ENCODE measurements at regions not wholly inside any gene's neighbourhood (a gene's known extent, or its start where the extent isn't known, plus 50 kb on each side); places are given as distances from the start of the nearest gene placed in this dataset.

GRCh38 chr16:51222016-51222415 lies 70.9 kb upstream of the SALL1 start:
- Histone ChIP-seq H3K4me2 (ENCODE audit: insufficient read depth, low read length, poor library complexity, severe bottlenecking) (no peak overlapping the region), H2AFZ (ENCODE audit: low read length) (no peak overlapping the region), H3K27ac (replicated peaks; ENCODE audit: low read length) (no peak overlapping the region), H3K4me1 (ENCODE audit: control insufficient read depth in 2 of 2, insufficient read depth in 1 of 2, low read depth in 1 of 2, low read length in 2 of 2) (no peaks in the 10 kb centered on the region), H3K4ac (ENCODE audit: low read length) (no peak overlapping the region), H2BK120ac (ENCODE audit: low read depth, low read length) (no peak overlapping the region), H3K79me1 (ENCODE audit: low read depth, low read length) (no peaks in the 10 kb centered on the region), H2BK12ac (ENCODE audit: low read length) (no peak overlapping the region), H3K9ac (ENCODE audit: low read depth, low read length, poor library complexity) (no peak overlapping the region), H3K18ac (ENCODE audit: low read length) (no peak overlapping the region), H4K8ac (ENCODE audit: low read depth, low read length) (no peak overlapping the region), H3K14ac (ENCODE audit: low read length) (no peak overlapping the region), H3K9me3 (replicated peaks in 1 of 2; ENCODE audit: control insufficient read depth in 2 of 2, insufficient read depth in 1 of 2, low read depth in 1 of 2, low read length in 2 of 2) (peaks cover 0 to 6% of the 10 kb centered on the region in 2 donors), H4K91ac (ENCODE audit: low read depth, low read length, poor library complexity) (no peak overlapping the region), H3K23ac (ENCODE audit: low read depth, low read length, poor library complexity) (no peak overlapping the region), H3K36me3 (replicated peaks in 1 of 2; ENCODE audit: control insufficient read depth in 2 of 2, insufficient read depth in 2 of 2, low read length in 2 of 2) (no peaks in the 10 kb centered on the region), H2BK5ac (ENCODE audit: low read length) (no peak overlapping the region), H3K27me3 (ENCODE audit: control insufficient read depth in 3 of 3, insufficient read depth in 3 of 3, low read depth in 1 of 3, low read length in 3 of 3) (no peaks in the 10 kb centered on the region), H2BK15ac (ENCODE audit: low read length) (no peak overlapping the region), H2AK5ac (ENCODE audit: low read depth, low read length) (no peak overlapping the region), H3K4me3 (ENCODE audit: low read length in 2 of 2) (no peak overlapping the region)
- no CpG with 5 or more reads among the region's 6 CpGs for WGBS, 2 donors (ENCODE audit: extremely low coverage in 2 of 2, insufficient read length in 2 of 2, insufficient replicate concordance in 1 of 2)
- DNase-seq (ENCODE audit: low spot score), result no peak

GRCh38 chr16:51211148-51211547 lies 60.1 kb upstream of the SALL1 start:
- H3K27ac ChIP-seq (replicated peaks; ENCODE audit: low read length), result no peak overlapping the region
- no peak overlapping the region for H2BK12ac ChIP-seq (ENCODE audit: low read length)
- no peak overlapping the region for H2BK5ac ChIP-seq (ENCODE audit: low read length)
- no peak overlapping the region for H3K4me2 ChIP-seq (ENCODE audit: insufficient read depth, low read length, poor library complexity, severe bottlenecking)
- H3K79me1 ChIP-seq (ENCODE audit: low read depth, low read length), result no peaks in the 10 kb centered on the region
- no peak overlapping the region for H2BK120ac ChIP-seq (ENCODE audit: low read depth, low read length)
- no peak overlapping the region for H3K18ac ChIP-seq (ENCODE audit: low read length)
- H3K23ac ChIP-seq (ENCODE audit: low read depth, low read length, poor library complexity), result no peak overlapping the region
- H3K4ac ChIP-seq (ENCODE audit: low read length), result no peak overlapping the region
- H4K91ac ChIP-seq (ENCODE audit: low read depth, low read length, poor library complexity), result no peak overlapping the region
- no peak overlapping the region for H2AFZ ChIP-seq (ENCODE audit: low read length)
- no peak for DNase-seq (ENCODE audit: low spot score)
- H3K9ac ChIP-seq (ENCODE audit: low read depth, low read length, poor library complexity), result no peak overlapping the region
- H3K36me3 ChIP-seq (replicated peaks in 1 of 2; ENCODE audit: control insufficient read depth in 2 of 2, insufficient read depth in 2 of 2, low read length in 2 of 2), result no peaks in the 10 kb centered on the region
- H3K4me3 ChIP-seq (ENCODE audit: low read length in 2 of 2), result no peak overlapping the region
- H3K9me3 ChIP-seq (replicated peaks in 1 of 2; ENCODE audit: control insufficient read depth in 2 of 2, insufficient read depth in 1 of 2, low read depth in 1 of 2, low read length in 2 of 2), result peaks cover 0 to 8% of the 10 kb centered on the region in 2 donors
- no CpG with 5 or more reads among the region's 2 CpGs for WGBS, 2 donors (ENCODE audit: extremely low coverage in 2 of 2, insufficient read length in 2 of 2, insufficient replicate concordance in 1 of 2)
- H3K4me1 ChIP-seq (ENCODE audit: control insufficient read depth in 2 of 2, insufficient read depth in 1 of 2, low read depth in 1 of 2, low read length in 2 of 2), result peaks cover 0 to 8% of the 10 kb centered on the region in 2 donors
- no peaks in the 10 kb centered on the region for H3K27me3 ChIP-seq (ENCODE audit: control insufficient read depth in 3 of 3, insufficient read depth in 3 of 3, low read depth in 1 of 3, low read length in 3 of 3)
- no peak overlapping the region for H2AK5ac ChIP-seq (ENCODE audit: low read depth, low read length)
- no peak overlapping the region for H4K8ac ChIP-seq (ENCODE audit: low read depth, low read length)
- H3K14ac ChIP-seq (ENCODE audit: low read length), result no peak overlapping the region
- no peak overlapping the region for H2BK15ac ChIP-seq (ENCODE audit: low read length)

- Histone ChIP-seq H4K8ac (ENCODE audit: low read depth, low read length) (no peak overlapping the region), H4K91ac (ENCODE audit: low read depth, low read length, poor library complexity) (no peak overlapping the region), H3K4me3 (ENCODE audit: low read length in 2 of 2) (no peak overlapping the region), H3K4me1 (ENCODE audit: control insufficient read depth in 2 of 2, insufficient read depth in 1 of 2, low read depth in 1 of 2, low read length in 2 of 2) (peaks cover 0 to 8% of the 10 kb centered on the region in 2 donors), H2BK5ac (ENCODE audit: low read length) (no peak overlapping the region), H3K36me3 (replicated peaks in 1 of 2; ENCODE audit: control insufficient read depth in 2 of 2, insufficient read depth in 2 of 2, low read length in 2 of 2) (no peaks in the 10 kb centered on the region), H2AFZ (ENCODE audit: low read length) (peak overlapping the region; percentile 12), H2BK12ac (ENCODE audit: low read length) (no peak overlapping the region), H2AK5ac (ENCODE audit: low read depth, low read length) (no peak overlapping the region), H3K14ac (ENCODE audit: low read length) (no peak overlapping the region), H3K27me3 (ENCODE audit: control insufficient read depth in 3 of 3, insufficient read depth in 3 of 3, low read depth in 1 of 3, low read length in 3 of 3) (no peaks in the 10 kb centered on the region), H3K23ac (ENCODE audit: low read depth, low read length, poor library complexity) (no peak overlapping the region), H3K4ac (ENCODE audit: low read length) (no peak overlapping the region), H3K18ac (ENCODE audit: low read length) (no peak overlapping the region), H2BK120ac (ENCODE audit: low read depth, low read length) (no peak overlapping the region), H3K9ac (ENCODE audit: low read depth, low read length, poor library complexity) (no peak overlapping the region), H3K27ac (replicated peaks; ENCODE audit: low read length) (no peak overlapping the region), H2BK15ac (ENCODE audit: low read length) (no peak overlapping the region), H3K9me3 (replicated peaks in 1 of 2; ENCODE audit: control insufficient read depth in 2 of 2, insufficient read depth in 1 of 2, low read depth in 1 of 2, low read length in 2 of 2) (peaks cover 0 to 8% of the 10 kb centered on the region in 2 donors), H3K79me1 (ENCODE audit: low read depth, low read length) (no peaks in the 10 kb centered on the region), H3K4me2 (ENCODE audit: insufficient read depth, low read length, poor library complexity, severe bottlenecking) (no peak overlapping the region)
- no peak for DNase-seq (ENCODE audit: low spot score)
- no CpG with 5 or more reads among the region's 2 CpGs for WGBS, 2 donors (ENCODE audit: extremely low coverage in 2 of 2, insufficient read length in 2 of 2, insufficient replicate concordance in 1 of 2)
Observed at GRCh38 chr16:51210087-51210486, 59.0 kb upstream of the SALL1 start.

- Histone ChIP-seq H3K9me3 (replicated peaks in 1 of 2; ENCODE audit: control insufficient read depth in 2 of 2, insufficient read depth in 1 of 2, low read depth in 1 of 2, low read length in 2 of 2) (peaks cover 2 to 23% of the 10 kb centered on the region in 2 donors), H2BK15ac (ENCODE audit: low read length) (no peak overlapping the region), H3K4ac (ENCODE audit: low read length) (no peak overlapping the region), H2BK5ac (ENCODE audit: low read length) (no peak overlapping the region), H3K36me3 (replicated peaks in 1 of 2; ENCODE audit: control insufficient read depth in 2 of 2, insufficient read depth in 2 of 2, low read length in 2 of 2) (no peaks in the 10 kb centered on the region), H3K27me3 (ENCODE audit: control insufficient read depth in 3 of 3, insufficient read depth in 3 of 3, low read depth in 1 of 3, low read length in 3 of 3) (no peaks in the 10 kb centered on the region), H2BK12ac (ENCODE audit: low read length) (no peak overlapping the region), H3K23ac (ENCODE audit: low read depth, low read length, poor library complexity) (no peak overlapping the region), H3K79me1 (ENCODE audit: low read depth, low read length) (no peaks in the 10 kb centered on the region), H2BK120ac (ENCODE audit: low read depth, low read length) (no peak overlapping the region), H3K14ac (ENCODE audit: low read length) (no peak overlapping the region), H3K4me2 (ENCODE audit: insufficient read depth, low read length, poor library complexity, severe bottlenecking) (no peak overlapping the region), H3K18ac (ENCODE audit: low read length) (no peak overlapping the region), H4K8ac (ENCODE audit: low read depth, low read length) (no peak overlapping the region), H3K4me1 (ENCODE audit: control insufficient read depth in 2 of 2, insufficient read depth in 1 of 2, low read depth in 1 of 2, low read length in 2 of 2) (peaks cover 0 to 2% of the 10 kb centered on the region in 2 donors), H4K91ac (ENCODE audit: low read depth, low read length, poor library complexity) (no peak overlapping the region), H2AK5ac (ENCODE audit: low read depth, low read length) (no peak overlapping the region), H3K4me3 (ENCODE audit: low read length in 2 of 2) (no peak overlapping the region), H3K27ac (replicated peaks; ENCODE audit: low read length) (no peak overlapping the region), H3K9ac (ENCODE audit: low read depth, low read length, poor library complexity) (no peak overlapping the region), H2AFZ (ENCODE audit: low read length) (no peak overlapping the region)
- no peak for DNase-seq (ENCODE audit: low spot score)
Observed at GRCh38 chr16:51201604-51202003, 50.5 kb upstream of the SALL1 start.

Measured in neuronal stem cell (in vitro differentiated cells).